SK-N-MC (cell line): ENCODE measurements at regions not wholly inside any gene's neighbourhood (a gene's known extent, or its start where the extent isn't known, plus 50 kb on each side); places are given as distances from the start of the nearest gene placed in this dataset.

ENCODE experiments used
- EZH2 ChIP-seq: fragments of 200-600 bp; sonication (generic); IDR thresholded peaks from one replicate; pipeline ENCODE4 v1.6.1; 2017; ENCODE audit warnings: antibody characterized with exemption
- FOXP2 ChIP-seq: optimal IDR thresholded peaks from 2 replicates; pipeline ENCODE3; 2011; ENCODE audit warnings: mild to moderate bottlenecking, moderate library complexity; ENCODE audit not compliant: insufficient read depth; ENCODE audit errors: extremely low read length, control extremely low read depth

DNA sequence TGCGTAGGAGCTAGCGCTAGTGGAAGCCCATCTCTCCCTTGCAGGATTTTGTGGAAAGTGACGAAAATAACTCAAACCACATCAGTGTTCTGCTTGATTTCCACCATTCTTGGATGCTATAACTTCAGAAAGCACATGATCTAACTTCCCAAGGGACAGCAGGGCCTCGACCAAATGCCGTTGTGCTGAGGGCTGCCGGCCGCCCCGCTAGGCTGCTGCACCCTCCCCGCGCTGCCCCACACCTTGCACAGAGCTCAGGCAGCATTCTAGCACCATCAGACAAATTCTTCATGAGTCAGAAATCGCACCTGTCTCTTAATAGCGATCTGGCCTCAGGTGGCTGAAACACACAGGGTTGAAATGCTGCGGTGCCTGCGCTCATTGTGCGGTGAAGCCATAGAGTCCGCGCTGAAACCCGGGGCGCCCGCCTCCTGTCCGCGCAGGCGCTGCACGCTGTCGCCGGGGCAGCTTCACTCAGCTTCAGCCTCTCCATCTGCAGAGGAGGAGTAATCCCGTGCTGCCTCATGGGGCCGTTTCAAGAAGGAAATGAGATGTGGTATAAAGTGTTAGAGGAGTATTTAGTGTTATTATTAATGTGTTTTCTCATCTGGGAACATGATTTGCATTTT lies 59.2 kb upstream of the B3GAT1 start:
- TF ChIP-seq FOXP2 (no peak), EZH2 (no peak)
